GM12875 (cell line): ENCODE measurements at regions not wholly inside any gene's neighbourhood (a gene's known extent, or its start where the extent isn't known, plus 50 kb on each side); places are given as distances from the start of the nearest gene placed in this dataset.

Experiments used
- H3K4me3 ChIP-seq: one replicate; pipeline ENCODE4 v1.5.1; 2011; ENCODE audit warnings: low read depth, low read length, control low read depth
- TF ChIP-seq, protein P1 (sequence below): IDR thresholded peaks from 2 replicates; pipeline ENCODE4 v1.5.1; 2011; ENCODE audit warnings: low read depth, mild to moderate bottlenecking, control low read depth, inconsistent platforms, low read length, moderate library complexity, borderline replicate concordance; ENCODE audit not compliant: insufficient read depth

DNA sequence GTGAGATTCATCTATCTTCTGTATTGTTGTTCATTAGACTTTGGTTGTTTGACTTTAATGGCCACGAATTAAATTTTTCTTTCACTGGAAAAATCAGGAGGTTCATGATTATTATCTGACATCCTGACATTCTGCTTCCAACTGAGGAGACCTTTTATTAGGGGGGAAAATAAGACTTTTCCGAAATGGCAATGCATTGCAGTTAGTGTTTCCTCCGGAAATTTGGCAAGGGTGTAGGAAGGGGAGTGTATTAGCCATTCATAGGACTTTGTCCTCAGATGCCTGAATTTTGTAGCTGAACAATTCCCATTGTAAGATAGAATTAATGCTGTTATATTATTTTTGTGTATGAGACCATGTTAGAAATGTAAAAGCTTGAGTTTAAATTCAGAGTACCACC lies 450.6 kb upstream of the TGFBR2 start:
- TF ChIP-seq, protein P1, sequence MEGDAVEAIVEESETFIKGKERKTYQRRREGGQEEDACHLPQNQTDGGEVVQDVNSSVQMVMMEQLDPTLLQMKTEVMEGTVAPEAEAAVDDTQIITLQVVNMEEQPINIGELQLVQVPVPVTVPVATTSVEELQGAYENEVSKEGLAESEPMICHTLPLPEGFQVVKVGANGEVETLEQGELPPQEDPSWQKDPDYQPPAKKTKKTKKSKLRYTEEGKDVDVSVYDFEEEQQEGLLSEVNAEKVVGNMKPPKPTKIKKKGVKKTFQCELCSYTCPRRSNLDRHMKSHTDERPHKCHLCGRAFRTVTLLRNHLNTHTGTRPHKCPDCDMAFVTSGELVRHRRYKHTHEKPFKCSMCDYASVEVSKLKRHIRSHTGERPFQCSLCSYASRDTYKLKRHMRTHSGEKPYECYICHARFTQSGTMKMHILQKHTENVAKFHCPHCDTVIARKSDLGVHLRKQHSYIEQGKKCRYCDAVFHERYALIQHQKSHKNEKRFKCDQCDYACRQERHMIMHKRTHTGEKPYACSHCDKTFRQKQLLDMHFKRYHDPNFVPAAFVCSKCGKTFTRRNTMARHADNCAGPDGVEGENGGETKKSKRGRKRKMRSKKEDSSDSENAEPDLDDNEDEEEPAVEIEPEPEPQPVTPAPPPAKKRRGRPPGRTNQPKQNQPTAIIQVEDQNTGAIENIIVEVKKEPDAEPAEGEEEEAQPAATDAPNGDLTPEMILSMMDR: no peak
- no peak overlapping the region for H3K4me3 ChIP-seq

DNA sequence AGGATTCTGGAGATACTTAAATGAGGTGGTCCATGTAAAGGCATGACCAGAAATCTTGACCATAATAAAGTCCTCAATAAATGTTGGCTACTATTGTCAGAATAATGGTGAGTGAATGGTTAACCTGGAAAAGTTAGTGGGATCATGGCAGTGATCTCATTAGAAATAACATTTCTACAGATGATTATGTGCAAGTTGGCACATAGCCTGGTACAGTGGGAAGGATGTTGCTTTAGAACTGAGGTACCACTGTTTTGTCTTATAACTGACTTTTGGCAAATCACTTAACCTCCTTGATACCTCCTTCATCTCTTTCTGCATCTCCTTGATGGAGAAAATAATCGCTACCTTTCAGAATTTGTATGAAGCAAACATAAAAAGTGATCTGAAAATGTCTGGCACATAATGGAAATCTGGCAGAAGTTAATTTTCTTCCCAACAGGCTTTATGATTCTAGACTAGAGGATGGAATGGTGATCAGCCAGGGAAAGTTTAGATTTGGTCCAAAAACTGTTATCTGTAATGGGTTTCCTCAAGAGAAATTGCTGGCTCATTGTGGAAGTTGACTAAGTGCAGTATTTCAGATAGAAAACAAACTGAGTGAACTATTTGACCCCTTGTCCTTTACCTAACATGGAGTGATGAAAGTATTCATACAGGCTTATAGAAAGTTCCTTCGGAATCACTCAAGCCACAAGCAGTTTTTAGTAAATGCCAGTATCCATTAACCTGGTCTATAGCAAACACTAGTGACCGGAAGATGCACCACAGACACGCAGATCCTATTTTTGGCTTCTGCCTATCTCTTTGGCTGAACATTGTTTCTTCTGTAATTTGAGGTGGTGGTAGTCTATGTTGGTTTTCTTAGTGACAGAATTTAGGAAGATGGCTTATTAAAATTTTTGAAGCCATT lies 449.6 kb upstream of the TGFBR2 start:
- H3K4me3 ChIP-seq: no peak overlapping the region
- TF ChIP-seq, protein P1: no peak

DNA sequence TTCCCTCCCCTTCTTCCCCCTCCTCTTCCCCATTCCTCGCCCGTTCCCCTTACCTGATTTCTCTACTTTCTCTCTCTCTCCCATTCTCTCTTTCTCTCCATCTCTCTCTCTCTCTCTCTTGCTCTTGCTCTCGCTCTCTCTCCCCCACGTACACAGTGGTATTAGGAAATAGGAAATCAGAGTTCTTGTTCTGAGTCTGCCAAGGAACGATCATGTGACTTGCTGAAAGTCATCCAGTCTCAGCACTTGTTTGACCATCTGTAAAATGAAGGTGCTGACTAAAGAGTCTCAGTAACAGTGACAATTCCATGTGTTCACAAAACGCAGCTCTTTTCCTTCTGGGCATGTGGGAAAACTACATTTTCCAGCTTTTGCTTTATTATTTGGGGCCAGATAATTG lies 445.0 kb upstream of the TGFBR2 start:
- no peak overlapping the region for H3K4me3 ChIP-seq
- TF ChIP-seq, protein P1: no peak

DNA sequence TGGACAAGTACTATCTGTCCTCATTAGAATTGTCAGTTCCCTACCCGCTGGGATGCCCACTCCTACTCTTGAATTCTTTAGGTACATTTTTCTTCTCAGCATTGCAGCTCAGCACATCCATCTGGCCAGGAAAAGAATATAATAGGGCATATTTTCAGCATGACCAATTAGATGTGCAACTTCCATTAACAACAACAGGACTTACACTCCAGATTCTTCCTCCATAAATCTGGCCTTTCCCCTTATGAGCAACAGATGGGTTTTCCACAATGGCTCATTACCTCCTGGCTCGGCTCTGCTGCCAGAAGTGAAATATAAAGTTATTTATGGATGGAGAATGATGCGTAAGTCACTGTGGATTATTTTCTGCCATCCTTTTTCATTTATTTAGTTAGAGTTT lies 443.8 kb upstream of the TGFBR2 start:
- TF ChIP-seq, protein P1: no peak
- no peak overlapping the region for H3K4me3 ChIP-seq

DNA sequence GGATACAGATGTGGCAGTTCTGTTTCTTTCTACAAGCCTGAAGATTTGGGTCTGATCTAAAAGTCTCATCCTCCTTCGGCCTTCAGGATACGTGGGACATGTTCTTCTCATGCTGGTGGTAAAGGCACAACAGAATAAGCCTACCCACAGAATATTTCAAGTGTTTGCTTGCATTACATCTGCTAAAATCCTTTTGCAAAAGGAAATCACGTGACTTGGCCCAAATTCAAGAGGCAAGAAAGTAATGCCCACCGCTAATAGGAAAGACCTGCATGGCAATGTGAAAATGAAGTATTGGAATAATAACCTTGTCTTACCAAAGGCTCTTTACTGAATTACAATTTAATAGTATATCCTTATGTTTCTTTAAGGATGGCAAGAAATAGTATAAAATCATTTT lies 439.9 kb upstream of the TGFBR2 start:
- H3K4me3 ChIP-seq: no peak overlapping the region
- TF ChIP-seq, protein P1: no peak

DNA sequence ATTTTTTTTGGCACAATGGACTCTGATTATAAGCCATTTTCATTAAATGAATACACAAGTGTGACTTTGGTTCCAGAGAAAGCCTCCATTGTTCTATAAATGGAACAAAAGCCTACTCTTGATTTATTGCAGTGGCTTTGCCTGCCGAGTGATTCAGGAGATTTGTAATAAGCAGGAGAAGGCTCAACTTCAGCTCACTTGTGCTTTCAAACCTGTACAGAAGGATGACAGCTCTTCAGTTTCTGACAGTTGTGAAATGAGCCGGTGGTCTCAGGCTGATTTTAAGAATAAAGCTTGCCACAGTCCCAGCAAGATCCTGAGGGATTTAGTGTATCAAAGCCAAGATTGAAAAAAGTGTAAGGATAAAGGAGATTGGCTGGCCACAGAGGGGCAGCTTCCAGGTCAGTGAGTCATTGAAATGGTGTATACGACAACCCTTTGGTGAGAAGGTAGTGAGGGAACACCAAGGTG lies 438.8 kb upstream of the TGFBR2 start:
- TF ChIP-seq, protein P1: no peak

DNA sequence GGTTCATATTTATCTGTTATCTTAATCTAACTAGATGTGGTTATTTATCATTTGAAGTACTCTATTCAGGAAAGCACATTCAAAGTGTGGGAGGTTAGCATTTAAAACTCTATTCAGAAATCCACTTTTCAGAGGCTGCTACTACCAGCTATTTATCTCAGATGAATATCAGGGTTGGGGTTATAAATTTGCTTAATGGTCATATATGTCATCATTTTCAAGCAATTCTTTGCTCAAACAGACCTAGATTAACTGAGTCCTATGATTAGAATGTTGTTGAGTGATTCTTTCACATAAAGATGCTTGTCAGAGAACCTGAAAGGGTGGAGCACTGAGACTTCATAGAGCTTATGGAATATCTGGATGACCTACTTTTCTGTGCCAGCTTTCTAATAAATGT lies 436.9 kb upstream of the TGFBR2 start:
- H3K4me3 ChIP-seq: no peak overlapping the region
- TF ChIP-seq, protein P1: no peak

More for the DNA sequence above, 438.8 kb upstream of the TGFBR2 start:
- H3K4me3 ChIP-seq: no peak overlapping the region
